ENCODE measurements at regions not wholly inside any gene's neighbourhood (a gene's known extent, or its start where the extent isn't known, plus 50 kb on each side); places are given as distances from the start of the nearest gene placed in this dataset.
A peak's percentile ranks its signal among the peaks of the same experiment; 100 is the strongest.

DNA sequence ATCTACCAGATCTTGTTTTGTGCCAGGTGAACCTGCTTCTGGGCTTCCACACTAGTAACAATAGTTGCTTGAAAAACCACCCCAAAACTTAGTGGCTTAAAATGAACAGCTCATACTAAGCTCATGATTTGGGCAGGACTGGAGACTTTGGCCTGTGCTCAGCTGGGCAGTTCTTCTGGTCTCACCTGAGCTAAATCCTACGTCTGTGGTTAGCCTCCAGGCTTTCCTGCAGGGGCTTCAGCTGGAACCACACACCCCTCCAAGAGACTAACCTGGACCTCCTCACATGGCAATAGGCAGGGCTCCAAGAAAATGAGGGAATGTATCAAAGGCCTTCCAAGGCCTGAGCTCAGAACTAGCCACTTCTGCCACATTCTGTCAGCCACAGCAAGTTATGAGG, 144.1 kb downstream of the CD8B2 start:
- DNase-seq = no peak

GRCh38 chr2:106638043-106638442, 150.9 kb downstream of the CD8B2 start:
- DNase-seq = peak; percentile 50

GRCh38 chr2:106638580-106638979, 151.4 kb downstream of the CD8B2 start:
- no peak for DNase-seq

DNA sequence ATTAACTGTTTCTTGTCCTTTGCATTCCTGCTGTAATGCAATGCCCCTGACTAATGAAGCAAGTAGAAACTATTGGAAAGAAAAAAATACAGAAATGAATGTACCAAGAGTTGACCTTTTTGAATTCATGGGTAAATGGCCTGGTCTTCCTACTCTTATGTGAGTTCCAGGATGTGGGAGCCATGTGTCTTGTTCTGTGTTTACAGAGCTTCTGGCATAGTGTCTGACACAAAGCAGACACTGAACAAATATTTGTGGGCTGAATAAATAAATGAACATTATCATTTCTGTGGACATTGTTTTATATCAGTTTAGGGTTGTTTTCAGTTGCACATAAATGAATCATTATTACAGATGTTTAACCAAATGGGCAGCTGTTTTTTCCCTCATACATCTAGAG, 155.5 kb downstream of the CD8B2 start:
- no peak for DNase-seq

DNA sequence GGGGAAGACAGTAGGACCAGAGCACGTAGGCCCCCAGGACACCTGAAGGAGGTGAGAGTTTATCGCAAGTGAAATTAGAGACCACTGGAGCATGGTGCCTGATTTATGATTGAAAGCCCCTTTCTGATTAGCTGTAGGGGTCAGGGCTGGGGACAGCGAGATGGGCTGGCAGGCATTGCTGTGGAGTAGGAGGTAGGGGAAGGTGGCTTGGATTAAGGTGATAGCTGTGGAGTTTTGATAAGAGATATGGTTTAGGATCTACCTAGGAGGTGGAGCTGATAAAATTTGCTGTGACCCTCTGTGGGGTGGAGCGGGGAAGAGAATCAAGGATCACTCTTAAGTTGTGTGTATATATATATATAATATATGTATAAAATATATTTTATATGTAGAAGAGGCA, 157.5 kb downstream of the CD8B2 start:
- DNase-seq = no peak

DNA sequence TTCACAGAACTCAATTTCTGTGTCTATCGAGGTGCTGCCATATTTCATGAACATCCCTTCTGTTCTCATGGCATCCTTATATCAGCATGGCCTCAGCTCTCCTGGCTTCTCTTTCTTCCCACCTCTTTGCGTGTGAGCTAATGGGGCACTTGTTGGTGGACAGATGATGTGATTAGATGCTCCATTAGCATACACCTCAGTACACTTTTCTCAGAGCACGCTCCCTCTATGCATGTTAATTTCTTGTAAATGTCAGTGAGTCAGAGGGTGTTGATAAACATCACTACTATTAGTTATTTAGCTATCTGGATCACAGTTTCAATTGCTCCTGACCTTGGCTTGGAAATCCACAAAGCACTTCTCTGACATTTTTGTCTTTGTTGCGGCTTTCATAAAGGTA, 159.4 kb downstream of the CD8B2 start:
- no peak for DNase-seq

DNA sequence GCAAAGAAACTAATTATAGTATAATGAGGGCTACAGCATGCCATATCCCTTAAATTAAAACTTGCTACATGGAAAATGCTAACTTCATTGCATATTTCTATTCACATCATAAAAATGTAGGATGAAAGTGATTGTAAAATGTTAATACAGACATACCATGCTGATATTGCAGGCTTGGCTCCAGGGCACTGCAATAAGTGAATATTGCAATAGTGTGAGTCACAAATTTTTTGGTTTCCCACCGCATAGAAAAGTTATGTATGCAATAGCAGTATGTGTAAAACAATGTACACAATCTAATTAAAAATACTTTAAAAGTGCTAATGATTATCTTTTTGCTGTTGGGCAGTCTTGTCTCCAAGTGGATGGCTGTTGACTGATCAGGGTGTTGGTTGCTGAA, 162.1 kb downstream of the CD8B2 start:
- DNase-seq = peak; percentile 72

GRCh38 chr2:106653465-106653864, 166.3 kb downstream of the CD8B2 start:
- DNase-seq = no peak

- DNase-seq = no peak
These were observed 171.5 kb downstream of the CD8B2 start for GRCh38 chr2:106658616-106659015.

GRCh38 chr2:106664669-106665068, 177.5 kb downstream of the CD8B2 start:
- no peak for DNase-seq

DNA sequence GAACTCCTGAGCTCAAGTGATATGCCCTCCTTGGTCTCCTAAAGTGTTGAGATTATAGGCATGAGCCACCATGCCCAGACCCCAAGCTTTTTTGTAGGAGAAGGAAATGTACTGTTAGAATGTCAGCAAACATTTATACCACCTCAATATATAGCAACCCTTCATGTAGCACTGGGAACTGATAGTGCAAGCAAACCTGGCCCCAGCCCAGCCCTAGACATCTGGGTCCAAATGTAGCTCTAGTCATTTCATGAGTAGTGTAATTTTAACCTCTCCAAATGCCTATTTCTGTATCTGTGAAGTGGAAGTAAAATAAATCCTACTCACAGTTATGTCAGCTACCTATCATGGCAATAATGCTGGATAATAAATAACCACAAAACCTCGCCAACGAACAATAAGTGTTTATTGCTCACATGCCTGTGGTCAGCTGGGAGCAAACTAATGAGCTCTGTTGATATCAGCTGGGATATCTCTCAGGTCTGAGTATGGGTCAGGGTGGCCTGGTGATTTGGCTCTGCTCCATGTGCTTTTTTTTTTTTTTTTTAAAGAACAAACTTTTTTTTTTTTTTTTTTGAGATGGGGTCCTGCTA, 180.4 kb downstream of the CD8B2 start:
- no peak for DNase-seq

DNA sequence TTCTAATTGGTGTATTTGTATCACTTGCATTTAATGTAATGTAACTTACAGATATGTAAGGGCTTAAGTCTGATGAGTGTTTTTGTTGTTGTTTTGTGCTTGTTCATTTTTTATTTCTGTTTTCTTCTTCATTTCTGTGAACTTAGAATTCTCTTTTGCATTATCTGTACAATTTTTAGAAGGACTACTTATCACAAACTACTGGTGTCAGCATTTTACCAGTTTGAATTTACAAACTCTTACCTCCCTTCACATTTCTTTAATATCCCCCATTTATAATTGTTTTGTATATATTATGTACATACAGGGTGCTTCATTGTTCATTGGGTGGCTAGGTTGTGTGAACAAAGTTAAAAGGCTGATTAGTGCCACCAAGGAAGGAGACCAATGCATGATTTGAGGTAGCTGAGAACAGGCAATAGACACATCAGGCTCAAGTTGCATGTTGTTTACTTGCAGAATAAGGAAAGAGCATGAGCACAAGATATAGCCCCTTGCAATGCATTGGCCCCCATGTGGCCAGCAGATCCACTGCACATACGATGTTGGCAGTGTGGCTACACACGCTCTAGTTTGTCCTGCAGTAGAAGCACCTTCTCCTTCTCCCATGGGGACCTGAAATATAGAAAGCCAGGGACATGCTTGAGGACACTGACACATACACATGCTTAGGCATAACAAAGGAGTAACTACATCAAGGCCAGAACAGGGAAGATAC, 198.2 kb downstream of the CD8B2 start:
- no peak for DNase-seq

GRCh38 chr2:106686814-106687213, 199.2 kb downstream of the ST6GAL2 start:
- DNase-seq = no peak

GRCh38 chr2:106694964-106695470, 190.9 kb downstream of the ST6GAL2 start:
- no peak for DNase-seq

DNA sequence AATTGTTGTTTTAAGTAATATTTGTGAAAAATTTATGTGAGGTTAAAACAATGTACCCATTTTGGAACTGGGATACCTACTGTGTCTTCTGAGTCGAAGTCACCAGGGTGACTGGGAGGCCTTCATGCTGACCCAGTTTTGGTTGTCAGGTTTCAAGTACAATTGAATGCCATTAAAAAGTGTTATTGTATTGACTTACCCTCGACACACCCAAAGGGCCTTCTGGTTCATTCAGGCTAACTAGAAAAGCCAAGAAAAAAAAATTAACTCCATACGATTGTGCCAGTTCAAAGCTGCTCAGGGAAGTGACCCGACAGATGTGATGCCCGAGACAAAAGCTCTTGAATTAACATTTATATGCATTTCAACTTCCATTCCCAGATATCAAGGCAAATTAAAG, 190.0 kb downstream of the ST6GAL2 start:
- DNase-seq = no peak

GRCh38 chr2:106700616-106701015, 185.4 kb downstream of the ST6GAL2 start:
- no peak for DNase-seq

DNA sequence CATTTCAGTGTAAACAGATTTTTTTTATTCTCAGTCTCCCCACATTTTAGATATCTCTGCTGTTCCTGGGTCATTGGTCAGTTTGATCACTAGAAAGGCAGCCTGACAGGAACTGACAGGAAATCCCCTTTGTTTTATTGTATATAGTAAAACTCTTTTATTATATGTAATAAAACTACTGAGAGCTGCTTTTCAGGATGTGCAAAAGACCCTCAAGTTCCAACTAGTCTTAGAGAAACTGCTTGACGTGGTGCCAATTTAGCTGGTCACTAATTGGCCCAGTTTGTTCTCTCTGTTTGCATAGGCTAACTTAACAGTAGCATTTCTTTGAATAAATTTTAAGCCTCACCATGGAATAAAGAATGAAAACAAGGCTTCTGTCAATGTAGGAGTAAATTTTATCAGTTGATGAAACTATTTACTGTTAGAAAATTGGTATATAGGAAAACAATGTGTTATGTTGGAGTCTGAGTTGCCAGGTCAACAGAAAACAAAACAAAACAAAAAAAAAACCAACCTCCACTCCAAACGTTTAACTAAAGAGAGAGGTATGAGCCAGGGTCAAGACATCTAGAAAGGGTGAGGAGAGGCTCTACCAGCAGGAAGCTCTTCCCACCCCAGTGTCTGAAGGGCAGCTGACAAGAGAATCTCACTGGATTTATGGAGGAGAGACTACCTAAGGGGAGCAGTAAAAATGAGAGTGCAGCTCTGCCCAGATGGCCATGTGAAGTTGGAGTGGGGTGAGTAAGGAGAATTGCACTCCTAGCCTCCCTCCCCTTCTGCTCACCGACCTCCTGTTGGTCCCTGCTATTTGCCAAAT, 184.6 kb downstream of the ST6GAL2 start:
- DNase-seq = no peak

DNA sequence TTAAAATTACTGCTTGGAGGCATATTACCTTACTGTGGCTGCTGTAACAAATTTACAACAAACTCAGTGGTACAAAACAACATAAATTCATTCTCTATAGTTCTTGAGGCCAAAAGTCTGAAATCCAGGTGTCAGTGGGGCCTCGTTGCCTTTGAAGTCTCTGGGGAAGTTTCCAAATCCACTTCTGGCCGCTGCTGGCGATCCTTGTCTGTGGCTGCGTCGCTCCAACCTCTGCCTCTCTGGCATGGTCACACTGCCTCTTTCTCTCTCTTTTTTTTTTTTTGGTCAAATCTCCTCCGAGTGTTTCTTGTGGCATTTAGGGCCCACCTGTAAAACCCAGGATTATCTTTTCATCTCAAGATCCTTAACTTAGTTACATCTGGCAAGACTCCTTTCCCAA, 182.8 kb downstream of the ST6GAL2 start:
- DNase-seq = no peak

DNA sequence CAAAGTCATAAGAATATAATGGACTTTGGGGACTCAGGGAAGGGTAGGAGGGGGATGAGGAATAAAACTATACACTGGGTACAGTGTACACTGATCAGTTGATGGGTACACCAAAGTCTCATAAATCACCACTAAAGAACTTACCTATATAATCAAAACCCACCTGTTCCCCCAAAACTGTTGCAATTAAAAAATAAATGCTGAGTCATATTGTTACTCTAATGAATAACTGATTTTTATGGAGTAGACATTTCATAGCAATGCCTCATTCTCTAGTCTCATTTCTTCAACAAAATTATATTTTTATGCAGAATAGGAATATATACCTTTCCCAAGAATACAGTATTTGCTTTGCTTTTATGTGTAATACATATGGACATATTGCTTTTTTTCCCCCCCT, 181.2 kb downstream of the ST6GAL2 start:
- DNase-seq = no peak

- no peak for DNase-seq
These were observed 180.1 kb downstream of the ST6GAL2 start for GRCh38 chr2:106705877-106706276.

GRCh38 chr2:106706283-106706682, 179.7 kb downstream of the ST6GAL2 start:
- no peak for DNase-seq

GRCh38 chr2:106708209-106708608, 177.8 kb downstream of the ST6GAL2 start:
- peak; percentile 13 for DNase-seq

- DNase-seq = no peak
These were observed 176.7 kb downstream of the ST6GAL2 start for GRCh38 chr2:106709229-106709628.

DNA sequence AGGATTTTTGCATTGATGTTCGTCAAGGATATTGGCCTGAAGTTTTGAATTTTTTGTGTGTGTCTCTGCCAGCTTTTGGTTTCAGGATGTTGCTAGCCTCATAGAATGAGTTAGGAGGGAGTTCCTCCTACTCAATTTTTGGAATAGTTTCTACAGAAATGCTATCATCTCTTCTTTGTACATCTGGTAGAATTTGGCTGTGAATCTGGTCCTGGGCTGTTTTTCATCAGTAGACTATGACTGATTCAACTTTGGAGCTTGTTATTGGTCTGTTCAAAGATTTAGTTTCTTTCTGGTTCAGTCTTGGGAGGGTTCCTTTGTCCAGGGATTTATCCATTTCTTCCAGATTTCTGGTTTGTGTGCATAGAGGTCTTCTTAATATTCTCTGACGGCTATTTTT, 166.7 kb downstream of the ST6GAL2 start:
- no peak for DNase-seq
